ENCODE measurements at regions not wholly inside any gene's neighbourhood (a gene's known extent, or its start where the extent isn't known, plus 50 kb on each side); places are given as distances from the start of the nearest gene placed in this dataset.

GRCh38 chr4:3387943-3388361, 53.8 kb upstream of the HGFAC start:
- peak overlapping the region; percentile 46 for H3K4me3 ChIP-seq (ENCODE audit: low read depth, low read length)
- no peak for DNase-seq (ENCODE audit: low read depth)
- no peak for TF ChIP-seq CTCF (IDR thresholded peaks at IDR 0.05; ENCODE audit: low read depth, low read length, missing control alignments)

DNA sequence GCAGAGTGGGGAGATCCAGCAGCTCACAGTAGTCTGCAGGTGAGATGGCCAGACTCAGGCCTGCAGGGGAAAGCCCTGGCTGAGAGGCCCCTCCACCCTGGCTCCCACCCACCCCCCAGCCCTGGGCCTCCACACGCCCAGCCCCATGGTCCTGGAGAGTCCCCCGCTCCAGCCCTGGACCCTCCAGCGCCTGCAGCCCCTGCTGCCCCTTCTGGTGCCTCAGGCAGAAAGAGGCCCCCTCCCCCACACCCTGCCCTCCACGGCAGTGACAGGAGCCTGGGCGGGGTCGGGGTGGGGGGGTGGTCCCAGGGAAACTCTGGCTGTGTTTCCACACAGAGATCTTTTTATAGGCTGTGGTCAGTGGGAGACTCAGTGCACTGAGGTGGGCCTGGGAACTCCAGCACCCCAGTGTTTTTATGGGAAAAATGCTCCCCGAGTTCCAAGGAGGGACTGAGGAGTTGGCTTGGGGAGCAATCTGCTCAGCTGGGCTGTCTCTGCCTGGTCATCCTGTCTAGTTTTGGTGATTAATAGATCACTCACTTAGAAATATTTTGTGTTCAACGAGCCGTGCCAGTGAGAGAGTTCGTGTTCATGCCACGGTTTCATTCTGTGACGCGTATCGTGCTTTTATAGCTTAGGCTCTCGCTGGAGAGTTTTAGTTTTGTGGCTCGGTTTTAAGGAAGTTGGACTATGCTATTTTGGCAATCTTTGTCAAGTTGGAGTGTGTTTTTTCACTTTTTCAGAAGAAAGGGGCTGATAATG, 53.1 kb upstream of the HGFAC start:
- DNase-seq (ENCODE audit: low read depth): peak; percentile 53
- H3K4me3 ChIP-seq (ENCODE audit: low read depth, low read length): peak overlapping the region; percentile 46
- no peak for TF ChIP-seq CTCF (IDR thresholded peaks at IDR 0.05; ENCODE audit: low read depth, low read length, missing control alignments)

GRCh38 chr4:3389233-3390215, 52.2 kb upstream of the HGFAC start:
- H3K4me3 ChIP-seq (ENCODE audit: low read depth, low read length): no peak overlapping the region; the same call in 1 of the 2 replicates
- DNase-seq (ENCODE audit: low read depth): no peak
- TF ChIP-seq CTCF (IDR thresholded peaks at IDR 0.05; ENCODE audit: low read depth, low read length, missing control alignments): no peak

DNA sequence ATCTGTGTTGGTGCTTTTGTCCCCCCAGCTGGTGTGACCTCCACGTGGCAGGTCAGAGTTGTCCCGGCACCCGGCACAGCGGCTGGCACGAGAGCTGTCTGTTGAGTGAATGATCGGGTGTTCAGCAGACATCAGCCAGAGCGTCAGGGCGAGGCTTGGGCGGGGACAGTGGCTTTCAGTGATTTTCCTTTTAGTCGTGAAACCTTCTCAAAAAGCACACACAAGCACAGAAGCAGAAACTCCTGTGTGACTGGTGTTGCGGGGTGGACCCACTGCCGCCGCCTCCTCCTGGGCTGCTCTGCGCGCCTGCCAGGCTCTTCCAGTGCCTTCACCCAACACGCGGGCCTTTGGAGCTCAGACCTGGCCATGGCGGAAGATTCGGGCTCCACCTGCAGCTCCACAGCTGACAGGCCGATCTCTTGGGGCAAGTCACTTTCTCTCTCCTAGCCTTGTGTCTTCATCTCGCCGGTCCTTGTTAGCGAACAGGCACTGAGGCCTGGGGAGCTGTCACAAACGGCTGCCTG, 51.4 kb upstream of the HGFAC start:
- DNase-seq (ENCODE audit: low read depth): no peak
- H3K4me3 ChIP-seq (ENCODE audit: low read depth, low read length): no peak overlapping the region
- TF ChIP-seq CTCF (IDR thresholded peaks at IDR 0.05; ENCODE audit: low read depth, low read length, missing control alignments): no peak

- no peak for DNase-seq (ENCODE audit: low read depth)
- TF ChIP-seq CTCF (IDR thresholded peaks at IDR 0.05; ENCODE audit: low read depth, low read length, missing control alignments): no peak
- no peak overlapping the region for H3K4me3 ChIP-seq (ENCODE audit: low read depth, low read length)
Observed at GRCh38 chr4:3391422-3391821, 50.3 kb upstream of the HGFAC start.
